Skeletal muscle tissue (tissue), 3 donors: ENCODE measurements at regions not wholly inside any gene's neighbourhood (a gene's known extent, or its start where the extent isn't known, plus 50 kb on each side); places are given as distances from the start of the nearest gene placed in this dataset.
A peak's percentile ranks its signal among the peaks of the same experiment; 100 is the strongest.
"Not testable (repeated sequence)": the region's sequence is repeated elsewhere in the genome, so short reads cannot be mapped to it uniquely, and the experiment has no call there.

Experiments used
- H3K27ac ChIP-seq: one replicate; pipeline ENCODE4 v1.7.0; 2013; ENCODE audit warnings: mild to moderate bottlenecking, low read depth, low read length, inconsistent platforms
- H3K27me3 ChIP-seq, 3 donors: one replicate each; pipeline ENCODE4 v1.7.0; 2013; ENCODE audit warnings: low read length in 3 of 3; ENCODE audit not compliant: control insufficient read depth in 3 of 3, insufficient read depth in 3 of 3
- H3K36me3 ChIP-seq, 3 donors: one replicate each; pipeline ENCODE4 v1.7.0; 2013; ENCODE audit warnings: low read length in 3 of 3; ENCODE audit not compliant: control insufficient read depth in 3 of 3, insufficient read depth in 3 of 3
- H3K4me1 ChIP-seq, 3 donors: one replicate each; pipeline ENCODE4 v1.7.0; 2013; ENCODE audit warnings: low read length in 3 of 3, mild to moderate bottlenecking in 3 of 3; ENCODE audit not compliant: control insufficient read depth in 3 of 3, insufficient read depth in 3 of 3
- H3K4me3 ChIP-seq, 3 donors: one replicate each; pipeline ENCODE4 v1.7.0; 2013; ENCODE audit warnings: low read length in 3 of 3
- H3K9ac ChIP-seq, 3 donors: one replicate each; pipeline ENCODE4 v1.7.0; 2013; ENCODE audit warnings: low read length in 3 of 3, mild to moderate bottlenecking in 3 of 3, moderate library complexity in 2 of 3, low read depth in 1 of 3
- H3K9me3 ChIP-seq, 3 donors: one replicate each; pipeline ENCODE4 v1.7.0; 2013; ENCODE audit warnings: low read length in 3 of 3; ENCODE audit not compliant: control insufficient read depth in 3 of 3
- donor health status: Osteomylitis.

GRCh38 chr12:89270548-89270947 lies 81.8 kb downstream of the DUSP6 start:
- no peak overlapping the region for H3K9ac ChIP-seq

GRCh38 chr12:89269174-89269573 lies 83.1 kb downstream of the DUSP6 start:
- H3K9ac ChIP-seq, result no peak overlapping the region
- no peaks in the 10 kb centered on the region for H3K4me1 ChIP-seq
- no peaks in the 10 kb centered on the region for H3K9me3 ChIP-seq
- no peaks in the 10 kb centered on the region for H3K36me3 ChIP-seq
- H3K27ac ChIP-seq, result no peak overlapping the region
- H3K27me3 ChIP-seq, result no peaks in the 10 kb centered on the region
- H3K4me3 ChIP-seq, result no peak overlapping the region

More at GRCh38 chr12:89270548-89270947, 81.8 kb downstream of the DUSP6 start:
- no peak overlapping the region for H3K4me3 ChIP-seq
- no peaks in the 10 kb centered on the region for H3K9me3 ChIP-seq
- no peak overlapping the region for H3K27ac ChIP-seq
- no peaks in the 10 kb centered on the region for H3K36me3 ChIP-seq
- H3K4me1 ChIP-seq, result no peaks in the 10 kb centered on the region
- H3K27me3 ChIP-seq, result no peaks in the 10 kb centered on the region

GRCh38 chr12:89267404-89267803 lies 84.9 kb downstream of the DUSP6 start:
- no peaks in the 10 kb centered on the region for H3K27me3 ChIP-seq
- H3K9me3 ChIP-seq, result no peaks in the 10 kb centered on the region
- H3K4me1 ChIP-seq, result no peaks in the 10 kb centered on the region
- H3K27ac ChIP-seq, result no peak overlapping the region
- no peak overlapping the region for H3K9ac ChIP-seq
- no peaks in the 10 kb centered on the region for H3K36me3 ChIP-seq
- H3K4me3 ChIP-seq, result no peak overlapping the region

GRCh38 chr12:89266574-89267188 lies 85.6 kb downstream of the DUSP6 start:
- H3K9me3 ChIP-seq, H3K27me3 ChIP-seq, H3K27ac ChIP-seq, H3K9ac ChIP-seq, H3K36me3 ChIP-seq, H3K4me1 ChIP-seq, H3K4me3 ChIP-seq: not testable (repeated sequence)

GRCh38 chr12:89264837-89265236 lies 87.5 kb downstream of the DUSP6 start:
- H3K27me3 ChIP-seq, result no peaks in the 10 kb centered on the region
- H3K9me3 ChIP-seq, result no peaks in the 10 kb centered on the region
- H3K36me3 ChIP-seq, result no peaks in the 10 kb centered on the region
- H3K9ac ChIP-seq, result no peak overlapping the region
- H3K27ac ChIP-seq, result no peak overlapping the region
- H3K4me1 ChIP-seq, result peaks cover 0 to 2% (median 0%) of the 10 kb centered on the region in 3 donors
- no peak overlapping the region for H3K4me3 ChIP-seq

- no peak overlapping the region for H3K27ac ChIP-seq
- no peak overlapping the region for H3K9ac ChIP-seq
- no peaks in the 10 kb centered on the region for H3K36me3 ChIP-seq
- no peaks in the 10 kb centered on the region for H3K9me3 ChIP-seq
- no peak overlapping the region for H3K4me3 ChIP-seq
- H3K4me1 ChIP-seq, result peaks cover 0 to 2% (median 0%) of the 10 kb centered on the region in 3 donors
- H3K27me3 ChIP-seq, result no peaks in the 10 kb centered on the region
Observed at GRCh38 chr12:89263900-89264299, 88.4 kb downstream of the DUSP6 start.

GRCh38 chr12:89262855-89263552 lies 89.3 kb downstream of the DUSP6 start:
- H3K9ac ChIP-seq, result no peak overlapping the region
- H3K36me3 ChIP-seq, result no peaks in the 10 kb centered on the region
- no peak overlapping the region for H3K27ac ChIP-seq
- H3K4me1 ChIP-seq, result peaks cover 0 to 2% (median 0%) of the 10 kb centered on the region in 3 donors
- H3K27me3 ChIP-seq, result no peaks in the 10 kb centered on the region
- no peak overlapping the region for H3K4me3 ChIP-seq
- H3K9me3 ChIP-seq, result no peaks in the 10 kb centered on the region

GRCh38 chr12:89261982-89262381 lies 90.3 kb downstream of the DUSP6 start:
- H3K27me3 ChIP-seq, result no peaks in the 10 kb centered on the region
- H3K4me3 ChIP-seq, result no peak overlapping the region
- H3K27ac ChIP-seq, result peak overlapping the region; percentile 48
- H3K36me3 ChIP-seq, result no peaks in the 10 kb centered on the region
- H3K9me3 ChIP-seq, result no peaks in the 10 kb centered on the region
- peaks cover 0 to 2% (median 0%) of the 10 kb centered on the region in 3 donors for H3K4me1 ChIP-seq
- no peak overlapping the region for H3K9ac ChIP-seq

- H3K9me3 ChIP-seq, result no peaks in the 10 kb centered on the region
- no peaks in the 10 kb centered on the region for H3K36me3 ChIP-seq
- H3K27ac ChIP-seq, result no peak overlapping the region
- no peak overlapping the region for H3K4me3 ChIP-seq
- H3K9ac ChIP-seq, result no peak overlapping the region
- no peaks in the 10 kb centered on the region for H3K27me3 ChIP-seq
- H3K4me1 ChIP-seq, result peaks cover 0 to 2% (median 0%) of the 10 kb centered on the region in 3 donors
Observed at GRCh38 chr12:89260841-89261637, 91.3 kb downstream of the DUSP6 start.

- Histone ChIP-seq H3K4me3 (no peak overlapping the region), H3K4me1 (peaks cover 0 to 2% (median 0%) of the 10 kb centered on the region in 3 donors), H3K36me3 (no peaks in the 10 kb centered on the region), H3K27ac (no peak overlapping the region), H3K9ac (no peak overlapping the region), H3K27me3 (no peaks in the 10 kb centered on the region), H3K9me3 (no peaks in the 10 kb centered on the region)
Observed at GRCh38 chr12:89259821-89260220, 92.5 kb downstream of the DUSP6 start.
